ENCODE measurements at regions not wholly inside any gene's neighbourhood (a gene's known extent, or its start where the extent isn't known, plus 50 kb on each side); places are given as distances from the start of the nearest gene placed in this dataset.

GRCh38 chr12:17591005-17591681 lies 498.9 kb downstream of the RERGL start:
- Histone ChIP-seq H3K27ac (no peak overlapping the region), H3K4me3 (no peak overlapping the region), H3K36me3 (no peaks in the 10 kb centered on the region), H3K9me3 (no peaks in the 10 kb centered on the region), H3K4me1 (no peaks in the 10 kb centered on the region), H3K27me3 (no peaks in the 10 kb centered on the region)
- DNase-seq, result no peak
- no peak for TF ChIP-seq CTCF (IDR thresholded peaks at IDR 0.05 in 4 of 5, conservative IDR thresholded peaks at IDR 0.05 in 1 of 5)
- no peak for TF ChIP-seq POLR2A (IDR thresholded peaks at IDR 0.05)
- in situ Hi-C loops (cut with MboI; ENCODE audit: low sequenced_read_pairs in 4 of 4), result no loop called here
- intact Hi-C loops (cut with DNase I; ENCODE audit: low total_unique reads), result no loop called here
- no peak for ATAC-seq

GRCh38 chr12:17588968-17589367 lies 501.0 kb downstream of the RERGL start:
- Histone ChIP-seq H3K27me3 (no peaks in the 10 kb centered on the region), H3K4me1 (no peaks in the 10 kb centered on the region), H3K4me3 (no peak overlapping the region), H3K27ac (no peak overlapping the region), H3K36me3 (no peaks in the 10 kb centered on the region), H3K9me3 (no peaks in the 10 kb centered on the region)
- ATAC-seq (no peak), DNase-seq (no peak)
- intact Hi-C loops (cut with DNase I; ENCODE audit: low total_unique reads) (no loop called here), in situ Hi-C loops (cut with MboI; ENCODE audit: low sequenced_read_pairs in 4 of 4) (no loop called here)
- no peak for TF ChIP-seq CTCF (IDR thresholded peaks at IDR 0.05 in 4 of 5, conservative IDR thresholded peaks at IDR 0.05 in 1 of 5)
- no peak for TF ChIP-seq POLR2A (IDR thresholded peaks at IDR 0.05)

GRCh38 chr12:17579205-17580026 lies 510.6 kb downstream of the RERGL start:
- in situ Hi-C loops (cut with MboI; ENCODE audit: low sequenced_read_pairs in 4 of 4), result no loop called here

GRCh38 chr12:17577405-17577804 lies 512.6 kb downstream of the RERGL start:
- no peaks in the 10 kb centered on the region for H3K27me3 ChIP-seq
- DNase-seq (no peak), ATAC-seq (no peak)
- no peaks in the 10 kb centered on the region for H3K9me3 ChIP-seq
- intact Hi-C loops (cut with DNase I; ENCODE audit: low total_unique reads) (no loop called here), in situ Hi-C loops (cut with MboI; ENCODE audit: low sequenced_read_pairs in 4 of 4) (no loop called here)
- no peak overlapping the region for H3K27ac ChIP-seq
- H3K4me3 ChIP-seq, result no peak overlapping the region
- H3K36me3 ChIP-seq, result no peaks in the 10 kb centered on the region
- TF ChIP-seq POLR2A (IDR thresholded peaks at IDR 0.05), result no peak
- no peak for TF ChIP-seq CTCF (IDR thresholded peaks at IDR 0.05 in 4 of 5, conservative IDR thresholded peaks at IDR 0.05 in 1 of 5)
- H3K4me1 ChIP-seq, result no peaks in the 10 kb centered on the region

More at GRCh38 chr12:17579205-17580026, 510.6 kb downstream of the RERGL start:
- Histone ChIP-seq H3K9me3 (no peaks in the 10 kb centered on the region), H3K27me3 (no peaks in the 10 kb centered on the region), H3K4me1 (no peaks in the 10 kb centered on the region), H3K4me3 (no peak overlapping the region), H3K27ac (no peak overlapping the region), H3K36me3 (no peaks in the 10 kb centered on the region)
- ATAC-seq (no peak), DNase-seq (no peak)
- intact Hi-C loops (cut with DNase I; ENCODE audit: low total_unique reads), result no loop called here
- no peak for TF ChIP-seq CTCF (IDR thresholded peaks at IDR 0.05 in 4 of 5, conservative IDR thresholded peaks at IDR 0.05 in 1 of 5)
- no peak for TF ChIP-seq POLR2A (IDR thresholded peaks at IDR 0.05)
